Cardiac muscle cell (in vitro differentiated cells and primary cell): ENCODE measurements at regions not wholly inside any gene's neighbourhood (a gene's known extent, or its start where the extent isn't known, plus 50 kb on each side); places are given as distances from the start of the nearest gene placed in this dataset.

Source experiments
- DNase-seq, 2 donors: peaks; one replicate each; pipeline versions ENCODE4 v3.0.0 to v3.0.0-alpha.2; 2010 to 2017; ENCODE audit warnings: low read depth in 1 of 2, low spot score in 1 of 2
- H3K27ac ChIP-seq: fragments of 200-600 bp; sonication (generic); 2 replicates; pipeline ENCODE4 v1.5.1; 2016
- H3K27me3 ChIP-seq: fragments of 200-600 bp; sonication (generic); 2 replicates; pipeline ENCODE4 v1.6.0; 2016; ENCODE audit warnings: control low read depth
- H3K36me3 ChIP-seq: fragments of 200-600 bp; sonication (generic); 2 replicates; pipeline ENCODE4 v1.5.1; 2016; ENCODE audit warnings: control low read depth
- H3K4me1 ChIP-seq: fragments of 200-600 bp; sonication (generic); 2 replicates; pipeline ENCODE4 v1.8.1; 2017; ENCODE audit warnings: low read depth, mild to moderate bottlenecking, mixed run types
- H3K4me3 ChIP-seq: fragments of 200-600 bp; sonication (generic); 2 replicates; pipeline ENCODE4 v1.5.1; 2016; ENCODE audit warnings: mild to moderate bottlenecking
- H3K9me3 ChIP-seq: fragments of 200-600 bp; sonication (generic); 2 replicates; pipeline ENCODE4 v1.5.1; 2017; ENCODE audit warnings: low read depth, mild to moderate bottlenecking, control low read depth
- CTCF ChIP-seq: IDR thresholded peaks from 2 replicates; pipeline ENCODE4 v1.5.1; 2012; ENCODE audit warnings: low read depth, mild to moderate bottlenecking, low read length

- Histone ChIP-seq H3K4me3 (no peak overlapping the region), H3K27ac (no peak overlapping the region), H3K4me1 (peaks cover 11% of the 10 kb centered on the region), H3K27me3 (no peaks in the 10 kb centered on the region), H3K36me3 (no peaks in the 10 kb centered on the region), H3K9me3 (no peaks in the 10 kb centered on the region)
- no peak for TF ChIP-seq CTCF
- DNase-seq: no peak
Observed at GRCh38 chr10:128605180-128605579, 479.0 kb upstream of the MKI67 start.

- Histone ChIP-seq H3K27ac (no peak overlapping the region), H3K9me3 (no peaks in the 10 kb centered on the region), H3K4me3 (no peak overlapping the region), H3K36me3 (no peaks in the 10 kb centered on the region), H3K27me3 (no peaks in the 10 kb centered on the region), H3K4me1 (peaks cover 3% of the 10 kb centered on the region)
- no peak for DNase-seq
- TF ChIP-seq CTCF: no peak
Observed at GRCh38 chr10:128606055-128606454, 479.8 kb upstream of the MKI67 start.

GRCh38 chr10:128608791-128609190 lies 482.6 kb upstream of the MKI67 start:
- no peaks in the 10 kb centered on the region for H3K9me3 ChIP-seq
- no peak overlapping the region for H3K4me3 ChIP-seq
- no peaks in the 10 kb centered on the region for H3K27me3 ChIP-seq

GRCh38 chr10:128609460-128609859 lies 483.2 kb upstream of the MKI67 start:
- TF ChIP-seq CTCF: no peak
- H3K27me3 ChIP-seq: no peaks in the 10 kb centered on the region
- no peak overlapping the region for H3K4me3 ChIP-seq
- H3K36me3 ChIP-seq: no peaks in the 10 kb centered on the region
- H3K4me1 ChIP-seq: no peaks in the 10 kb centered on the region
- H3K9me3 ChIP-seq: no peaks in the 10 kb centered on the region
- DNase-seq: no peak
- H3K27ac ChIP-seq: no peak overlapping the region

More at GRCh38 chr10:128608791-128609190, 482.6 kb upstream of the MKI67 start:
- no peak for DNase-seq
- no peak for TF ChIP-seq CTCF
- no peaks in the 10 kb centered on the region for H3K4me1 ChIP-seq
- no peaks in the 10 kb centered on the region for H3K36me3 ChIP-seq
- H3K27ac ChIP-seq: no peak overlapping the region

GRCh38 chr10:128610113-128610512 lies 483.9 kb upstream of the MKI67 start:
- TF ChIP-seq CTCF: no peak
- Histone ChIP-seq H3K4me3 (no peak overlapping the region), H3K27me3 (no peaks in the 10 kb centered on the region), H3K27ac (no peak overlapping the region), H3K36me3 (no peaks in the 10 kb centered on the region), H3K9me3 (no peaks in the 10 kb centered on the region), H3K4me1 (no peaks in the 10 kb centered on the region)
- no peak for DNase-seq

- no peak for TF ChIP-seq CTCF
- Histone ChIP-seq H3K4me1 (no peaks in the 10 kb centered on the region), H3K4me3 (no peak overlapping the region), H3K9me3 (no peaks in the 10 kb centered on the region), H3K27ac (no peak overlapping the region), H3K36me3 (no peaks in the 10 kb centered on the region), H3K27me3 (no peaks in the 10 kb centered on the region)
- no peak for DNase-seq
Observed at GRCh38 chr10:128612195-128612594, 486.0 kb upstream of the MKI67 start.
